Transverse colon (tissue), 4 donors: ENCODE measurements at regions not wholly inside any gene's neighbourhood (a gene's known extent, or its start where the extent isn't known, plus 50 kb on each side); places are given as distances from the start of the nearest gene placed in this dataset.

Experiments
- EP300 ChIP-seq: sonication (generic); formaldehyde crosslinking; IDR thresholded peaks from one replicate; pipeline ENCODE4 v1.6.1; 2017; ENCODE audit warnings: antibody characterized with exemption, low read depth
- POLR2A ChIP-seq: fragments of 450-650 bp; IDR thresholded peaks from one replicate; pipeline ENCODE4 v1.6.1; 2016; ENCODE audit warnings: antibody characterized with exemption, mild to moderate bottlenecking, moderate library complexity
- POLR2AphosphoS5 ChIP-seq, 3 donors: sonication (generic); formaldehyde crosslinking; IDR thresholded peaks; one replicate each; pipeline ENCODE4 v1.6.1; 2016; ENCODE audit warnings: antibody characterized with exemption in 3 of 3
- TF ChIP-seq, protein P1 (sequence below), 5 experiments: fragments of 200-600 bp in 3 of 5; fragments of 450-650 bp in 2 of 5; sonication (generic) in 3 of 5; IDR thresholded peaks; 1 replicate in 2 of 5; 2 replicates in 3 of 5; pipeline ENCODE4 v1.5.1; 2016 to 2017; ENCODE audit warnings: antibody characterized with exemption in 5 of 5, inconsistent platforms in 3 of 5, mild to moderate bottlenecking in 2 of 5, moderate library complexity in 1 of 5

DNA sequence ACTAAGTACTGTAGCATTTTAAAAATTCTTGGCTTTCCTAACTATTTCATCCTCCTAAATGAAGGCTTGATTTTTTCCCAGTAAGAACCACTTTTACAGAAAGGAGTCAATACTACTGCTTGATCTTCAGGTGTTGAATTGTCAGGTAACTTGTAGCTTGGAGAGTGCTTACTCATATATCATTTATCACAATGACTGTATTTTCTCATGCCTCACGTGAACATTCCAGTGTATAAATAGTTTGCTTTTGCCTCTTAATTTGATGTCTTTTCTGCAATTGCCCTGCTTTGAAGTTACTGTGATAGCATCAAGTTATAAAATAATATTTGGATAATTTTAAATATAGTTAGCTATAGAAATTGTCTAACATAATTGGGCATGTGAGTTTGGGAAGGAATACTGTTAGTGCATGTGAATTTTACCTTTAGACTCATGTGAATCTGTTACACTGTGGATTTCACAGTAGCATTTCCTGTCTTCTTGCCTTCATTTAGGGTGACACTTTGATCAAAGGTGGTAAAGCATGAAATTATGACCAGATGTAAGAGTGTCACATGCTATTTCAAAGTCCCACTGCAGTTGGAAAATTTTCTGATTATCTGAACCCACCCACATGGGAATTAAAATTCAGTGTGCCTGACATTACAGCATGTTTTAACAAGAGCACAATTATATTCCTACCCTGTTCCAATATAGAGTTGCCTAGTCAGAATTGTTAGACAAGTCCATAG is 962.8 kb downstream of the DNAJB9 start:
- TF ChIP-seq, protein P1, sequence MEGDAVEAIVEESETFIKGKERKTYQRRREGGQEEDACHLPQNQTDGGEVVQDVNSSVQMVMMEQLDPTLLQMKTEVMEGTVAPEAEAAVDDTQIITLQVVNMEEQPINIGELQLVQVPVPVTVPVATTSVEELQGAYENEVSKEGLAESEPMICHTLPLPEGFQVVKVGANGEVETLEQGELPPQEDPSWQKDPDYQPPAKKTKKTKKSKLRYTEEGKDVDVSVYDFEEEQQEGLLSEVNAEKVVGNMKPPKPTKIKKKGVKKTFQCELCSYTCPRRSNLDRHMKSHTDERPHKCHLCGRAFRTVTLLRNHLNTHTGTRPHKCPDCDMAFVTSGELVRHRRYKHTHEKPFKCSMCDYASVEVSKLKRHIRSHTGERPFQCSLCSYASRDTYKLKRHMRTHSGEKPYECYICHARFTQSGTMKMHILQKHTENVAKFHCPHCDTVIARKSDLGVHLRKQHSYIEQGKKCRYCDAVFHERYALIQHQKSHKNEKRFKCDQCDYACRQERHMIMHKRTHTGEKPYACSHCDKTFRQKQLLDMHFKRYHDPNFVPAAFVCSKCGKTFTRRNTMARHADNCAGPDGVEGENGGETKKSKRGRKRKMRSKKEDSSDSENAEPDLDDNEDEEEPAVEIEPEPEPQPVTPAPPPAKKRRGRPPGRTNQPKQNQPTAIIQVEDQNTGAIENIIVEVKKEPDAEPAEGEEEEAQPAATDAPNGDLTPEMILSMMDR (IDR thresholded peaks at IDR 0.05): no peak
- no peak for TF ChIP-seq POLR2AphosphoS5 (IDR thresholded peaks at IDR 0.05)
- no peak for TF ChIP-seq EP300
- no peak for TF ChIP-seq POLR2A
